IMR-90 (cell line): ENCODE measurements at regions not wholly inside any gene's neighbourhood (a gene's known extent, or its start where the extent isn't known, plus 50 kb on each side); places are given as distances from the start of the nearest gene placed in this dataset.

Source experiments
- ATAC-seq: fragments of 200-7000 bp; cut with Tn5 transposase; 2 replicates; pipeline ENCODE4 v1.9.1; 2020; ENCODE audit warnings: low read depth, mild to moderate bottlenecking, moderate library complexity
- BruUV-seq: library from RNA; stranded (reverse); fragments of 400-500 nt; replicated peaks from 2 replicates; lab custom pipeline; 2021; lab: Mats Ljungman, UMichigan
- CTCF ChIA-PET: fragments of 300-600 bp; formaldehyde crosslinking; extraction: SDS; loops from one replicate; lab custom pipeline; 2021; ENCODE audit warnings: antibody characterized with exemption; lab: Yijun Ruan, JAX
- POLR2A ChIA-PET: fragments of 300-600 bp; sonication (Branson Sonifier 250); formaldehyde crosslinking; loops from one replicate; lab custom pipeline; 2022; ENCODE audit warnings: antibody characterized with exemption; ENCODE audit not compliant: unreplicated experiment; lab: Charles Lee
- DNase-seq: peaks from one replicate; pipeline ENCODE4 v3.0.0; 2013
- H2AFZ ChIP-seq: replicated peaks from 2 replicates; pipeline ENCODE3; 2013; ENCODE audit warnings: low read length, mild to moderate bottlenecking; ENCODE audit not compliant: poor library complexity
- H2AK5ac ChIP-seq: 2 replicates; pipeline ENCODE4 v1.6.1; 2013; ENCODE audit warnings: low read depth, low read length, inconsistent platforms
- H2AK9ac ChIP-seq: replicated peaks from 2 replicates; pipeline ENCODE3; 2013; ENCODE audit warnings: mild to moderate bottlenecking, low read depth, low read length, moderate library complexity; ENCODE audit not compliant: poor library complexity
- H2BK120ac ChIP-seq: 2 replicates; pipeline ENCODE4 v1.6.1; 2013; ENCODE audit warnings: low read depth, low read length, inconsistent platforms
- H2BK15ac ChIP-seq: 3 replicates; pipeline ENCODE4 v1.6.1; 2013; ENCODE audit warnings: low read depth, low read length, inconsistent platforms
- H2BK20ac ChIP-seq: 2 replicates; pipeline ENCODE4 v1.6.1; 2013; ENCODE audit warnings: low read depth, mild to moderate bottlenecking, inconsistent platforms, low read length, moderate library complexity
- H2BK5ac ChIP-seq: 2 replicates; pipeline ENCODE4 v1.6.1; 2013; ENCODE audit warnings: mild to moderate bottlenecking, low read depth, low read length, inconsistent platforms; ENCODE audit not compliant: poor library complexity, severe bottlenecking
- H3K14ac ChIP-seq: replicated peaks from 2 replicates; pipeline ENCODE4 v1.6.1; 2013; ENCODE audit warnings: low read depth, low read length, inconsistent platforms
- H3K18ac ChIP-seq: 2 replicates; pipeline ENCODE4 v1.6.1; 2013; ENCODE audit warnings: low read depth, low read length, control low read depth
- H3K23ac ChIP-seq: 2 replicates; pipeline ENCODE4 v1.6.1; 2013; ENCODE audit warnings: low read depth, low read length, inconsistent platforms
- H3K27ac ChIP-seq: 2 replicates; pipeline ENCODE4 v1.5.1; 2013; ENCODE audit warnings: mild to moderate bottlenecking, control low read depth, low read length; ENCODE audit not compliant: insufficient read depth
- H3K27me3 ChIP-seq: 2 replicates; pipeline ENCODE4 v1.6.1; 2013; ENCODE audit warnings: low read length; ENCODE audit not compliant: control insufficient read depth, insufficient read depth
- H3K36me3 ChIP-seq: 2 replicates; pipeline ENCODE4 v1.6.1; 2013; ENCODE audit warnings: low read length, mixed read lengths; ENCODE audit not compliant: control insufficient read depth, insufficient read depth
- H3K4ac ChIP-seq: 2 replicates; pipeline ENCODE4 v1.6.1; 2013; ENCODE audit warnings: low read depth, low read length, inconsistent platforms
- H3K4me1 ChIP-seq: 2 replicates; pipeline ENCODE4 v1.6.1; 2013; ENCODE audit warnings: low read length, mixed read lengths; ENCODE audit not compliant: control insufficient read depth, insufficient read depth
- H3K4me2 ChIP-seq: 2 replicates; pipeline ENCODE4 v1.6.1; 2013; ENCODE audit warnings: low read depth, mild to moderate bottlenecking, control low read depth, low read length, moderate library complexity
- H3K4me3 ChIP-seq: 2 replicates; pipeline ENCODE4 v1.5.1; 2013; ENCODE audit warnings: low read depth, mild to moderate bottlenecking, control low read depth, low read length, moderate library complexity; ENCODE audit not compliant: insufficient read depth
- H3K56ac ChIP-seq: 2 replicates; pipeline ENCODE4 v1.6.1; 2013; ENCODE audit warnings: low read length, inconsistent platforms; ENCODE audit not compliant: insufficient read depth; ENCODE audit errors: extremely low read depth
- H3K79me1 ChIP-seq, 2 experiments: 2 replicates each; pipeline ENCODE4 v1.6.1; 2013; ENCODE audit warnings: low read length in 2 of 2, inconsistent platforms in 1 of 2, low read depth in 1 of 2
- H3K9ac ChIP-seq: 2 replicates; pipeline ENCODE4 v1.6.1; 2013; ENCODE audit warnings: low read depth, low read length, control low read depth
- H3K9me1 ChIP-seq: 2 replicates; pipeline ENCODE4 v1.6.1; 2013; ENCODE audit warnings: low read length, inconsistent platforms; ENCODE audit not compliant: insufficient read depth
- H3K9me3 ChIP-seq: 2 replicates; pipeline ENCODE4 v1.6.1; 2013; ENCODE audit warnings: low read length; ENCODE audit not compliant: control insufficient read depth, insufficient read depth
- H4K20me1 ChIP-seq: 2 replicates; pipeline ENCODE4 v1.6.1; 2013; ENCODE audit warnings: low read length, inconsistent platforms; ENCODE audit not compliant: insufficient read depth
- H4K5ac ChIP-seq: 2 replicates; pipeline ENCODE4 v1.6.1; 2013; ENCODE audit warnings: mild to moderate bottlenecking, low read depth, low read length, control low read depth
- H4K8ac ChIP-seq, 2 experiments: 2 replicates each; pipeline ENCODE4 v1.6.1; 2013; ENCODE audit warnings: low read depth in 2 of 2, low read length in 2 of 2, control low read depth in 1 of 2, inconsistent platforms in 1 of 2
- H4K91ac ChIP-seq: 2 replicates; pipeline ENCODE4 v1.6.1; 2013; ENCODE audit warnings: low read depth, low read length, inconsistent platforms; ENCODE audit not compliant: insufficient read depth
- BHLHE40 ChIP-seq: fragments of 150-350 bp; IDR thresholded peaks from 2 replicates; pipeline ENCODE4 v1.6.1; 2016; ENCODE audit warnings: mild to moderate bottlenecking, low read depth, low read length
- CEBPB ChIP-seq: IDR thresholded peaks from 2 replicates; pipeline ENCODE4 v1.6.1; 2012; ENCODE audit warnings: low read depth, low read length, improper control_type of control experiment
- FOS ChIP-seq: fragments of 150-350 bp; IDR thresholded peaks from 2 replicates; pipeline ENCODE4 v1.6.1; 2016; ENCODE audit warnings: low read depth, low read length
- NFE2L2 ChIP-seq: fragments of 150-350 bp; IDR thresholded peaks from 2 replicates; pipeline ENCODE4 v1.6.1; 2016; ENCODE audit warnings: low read depth, mild to moderate bottlenecking, low read length
- POLR2A ChIP-seq: IDR thresholded peaks from 2 replicates; pipeline ENCODE4 v1.6.1; 2012; ENCODE audit warnings: mild to moderate bottlenecking, low read depth, low read length
- dilution Hi-C: fragments of 300-500 bp; cut with HindIII; formaldehyde crosslinking; loops from one replicate; pipeline ENCODE4 v1.14.3; 2018; ENCODE audit warnings: low sequenced_read_pairs; ENCODE audit not compliant: unreplicated experiment
- in situ Hi-C: fragments of 300-500 bp; cut with MboI; formaldehyde crosslinking; loops from 3 replicates; pipeline ENCODE4 v1.14.3; 2019; ENCODE audit warnings: low sequenced_read_pairs, inconsistent platforms, mixed read lengths
- intact Hi-C: fragments of 100-400 bp; cut with micrococcal nuclease; formaldehyde crosslinking; loops from 2 replicates; pipeline ENCODE4 v1.10.0; 2022
- TF ChIP-seq, protein P1 (sequence below): fragments of 150-350 bp; IDR thresholded peaks from 2 replicates; pipeline ENCODE4 v1.6.1; 2016; ENCODE audit warnings: low read depth, mild to moderate bottlenecking, low read length, moderate library complexity, borderline replicate concordance

DNA sequence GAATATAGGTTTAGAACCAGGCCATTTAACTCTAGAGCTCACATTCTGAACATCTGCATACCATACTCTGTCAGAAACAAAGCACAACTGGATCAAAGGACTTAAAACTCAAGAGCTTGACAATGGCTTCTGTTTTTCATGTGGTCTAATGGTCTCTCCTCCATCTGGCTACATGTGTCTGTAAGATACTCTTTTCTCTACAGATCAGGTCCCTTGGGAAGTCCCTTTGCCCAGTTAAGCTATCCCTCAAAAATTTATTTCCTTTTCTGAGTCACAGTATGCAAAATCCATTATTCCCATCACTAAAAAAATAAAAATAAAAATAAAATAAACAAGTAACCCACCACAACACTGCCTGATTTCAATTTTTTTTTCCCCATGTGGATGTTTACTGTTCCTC is 357.0 kb upstream of the PRMT6 start:
- H3K9me1 ChIP-seq, result no peaks in the 10 kb centered on the region
- H4K20me1 ChIP-seq, result no peaks in the 10 kb centered on the region
- no peak overlapping the region for H2AK5ac ChIP-seq
- no peak overlapping the region for H4K5ac ChIP-seq
- no peak overlapping the region for H3K4ac ChIP-seq
- no peak overlapping the region for H2BK20ac ChIP-seq
- DNase-seq (no peak), ATAC-seq (no peak)
- no peak overlapping the region for H3K27ac ChIP-seq
- in situ Hi-C loops (no loop called here), intact Hi-C loops (no loop called here), dilution Hi-C loops (no loop called here)
- no peaks in the 10 kb centered on the region for H3K36me3 ChIP-seq
- H2BK120ac ChIP-seq, result no peak overlapping the region
- H3K56ac ChIP-seq, result no peak overlapping the region
- no TSS peak for BruUV-seq
- H2AFZ ChIP-seq, result no peak overlapping the region
- ChIA-PET CTCF (no interaction called here), POLR2A (no interaction called here)
- no peak overlapping the region for H2AK9ac ChIP-seq
- H3K18ac ChIP-seq, result no peak overlapping the region
- no peak overlapping the region for H4K91ac ChIP-seq
- no peak overlapping the region for H3K9ac ChIP-seq
- H2BK15ac ChIP-seq, result no peak overlapping the region
- no peak overlapping the region for H3K23ac ChIP-seq
- no peak overlapping the region for H4K8ac ChIP-seq
- H3K9me3 ChIP-seq, result no peaks in the 10 kb centered on the region
- H3K79me1 ChIP-seq, result no peaks in the 10 kb centered on the region
- H3K27me3 ChIP-seq, result no peaks in the 10 kb centered on the region
- TF ChIP-seq, protein P1, sequence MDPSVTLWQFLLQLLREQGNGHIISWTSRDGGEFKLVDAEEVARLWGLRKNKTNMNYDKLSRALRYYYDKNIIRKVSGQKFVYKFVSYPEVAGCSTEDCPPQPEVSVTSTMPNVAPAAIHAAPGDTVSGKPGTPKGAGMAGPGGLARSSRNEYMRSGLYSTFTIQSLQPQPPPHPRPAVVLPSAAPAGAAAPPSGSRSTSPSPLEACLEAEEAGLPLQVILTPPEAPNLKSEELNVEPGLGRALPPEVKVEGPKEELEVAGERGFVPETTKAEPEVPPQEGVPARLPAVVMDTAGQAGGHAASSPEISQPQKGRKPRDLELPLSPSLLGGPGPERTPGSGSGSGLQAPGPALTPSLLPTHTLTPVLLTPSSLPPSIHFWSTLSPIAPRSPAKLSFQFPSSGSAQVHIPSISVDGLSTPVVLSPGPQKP, result no peak
- TF ChIP-seq NFE2L2 (no peak), FOS (no peak), BHLHE40 (no peak), POLR2A (no peak), CEBPB (no peak)
- H3K4me1 ChIP-seq, result no peaks in the 10 kb centered on the region
- no peak overlapping the region for H3K4me3 ChIP-seq
- no peak overlapping the region for H3K4me2 ChIP-seq
- H3K14ac ChIP-seq, result no peak overlapping the region
- H2BK5ac ChIP-seq, result no peak overlapping the region
